Amniotic stem cell (primary cell): ENCODE measurements at regions not wholly inside any gene's neighbourhood (a gene's known extent, or its start where the extent isn't known, plus 50 kb on each side); places are given as distances from the start of the nearest gene placed in this dataset.
A peak's percentile ranks its signal among the peaks of the same experiment; 100 is the strongest.
"Not testable (repeated sequence)": the region's sequence is repeated elsewhere in the genome, so short reads cannot be mapped to it uniquely, and the experiment has no call there.

Experiments used
- DNase-seq: peaks from one replicate; lab custom pipeline; 2025; lab: John Stamatoyannopoulos, UW

DNA sequence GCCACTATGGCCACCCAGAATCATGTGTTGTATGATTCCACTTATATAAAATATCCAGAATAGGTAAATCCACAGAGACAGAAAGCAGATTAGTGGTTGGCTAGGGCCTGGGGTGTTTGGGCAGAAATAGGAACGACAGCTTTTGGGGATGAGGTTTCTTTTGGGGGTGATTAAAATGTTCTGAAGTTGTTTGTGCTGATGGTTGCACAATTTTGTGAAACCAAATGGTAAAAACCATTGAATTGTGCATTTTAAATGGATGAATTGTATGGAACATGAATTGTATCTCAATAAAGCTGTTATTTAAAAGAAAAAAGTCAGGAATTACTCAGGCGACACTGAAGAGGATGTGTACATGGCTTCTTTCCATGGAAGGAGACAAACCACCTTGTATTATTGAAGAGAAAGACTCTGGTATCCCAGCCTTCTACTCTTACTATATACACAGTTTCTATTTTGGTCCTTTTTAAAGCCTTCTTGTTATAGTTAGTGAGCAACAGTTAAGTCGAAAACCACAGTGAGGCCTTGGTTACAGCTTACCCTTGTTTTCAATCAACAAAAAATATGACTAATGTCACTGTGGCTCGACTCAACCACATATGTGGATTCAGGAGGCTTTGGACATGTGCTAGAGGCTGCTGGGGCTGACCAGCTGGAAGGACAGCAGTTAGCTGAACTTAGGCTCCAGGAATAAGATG, 57.1 kb upstream of the KMT2E start:
- peak; percentile 58 for DNase-seq

DNA sequence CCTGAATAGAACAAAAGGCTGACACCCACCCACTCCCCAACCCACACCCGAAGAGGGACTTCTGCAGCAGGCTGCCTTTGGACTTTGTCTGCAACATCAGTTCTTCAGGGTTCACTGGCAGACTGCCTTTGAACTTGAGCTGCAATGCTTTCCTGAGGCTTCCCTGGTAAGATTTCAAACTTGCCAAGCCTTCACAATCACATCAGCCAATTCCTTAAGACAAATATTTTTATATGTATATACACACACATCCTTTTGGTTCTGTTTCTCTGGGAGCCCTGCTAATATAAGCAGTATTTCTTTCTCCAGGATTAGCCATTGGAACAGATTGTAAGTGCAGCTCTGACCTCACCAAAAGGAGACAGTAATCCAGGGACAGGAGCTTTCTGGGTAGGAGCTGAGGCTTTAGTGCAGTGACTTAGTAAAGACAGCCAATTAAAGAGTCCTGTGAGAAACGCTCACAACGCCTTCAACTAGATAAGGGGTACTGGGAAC, 55.6 kb upstream of the KMT2E start:
- DNase-seq = no peak

GRCh38 chr7:104959483-104959882, 54.5 kb upstream of the KMT2E start:
- not testable (repeated sequence) for DNase-seq

- no peak for DNase-seq
Measured at GRCh38 chr7:104960741-104961448, 53.1 kb upstream of the KMT2E start.

DNA sequence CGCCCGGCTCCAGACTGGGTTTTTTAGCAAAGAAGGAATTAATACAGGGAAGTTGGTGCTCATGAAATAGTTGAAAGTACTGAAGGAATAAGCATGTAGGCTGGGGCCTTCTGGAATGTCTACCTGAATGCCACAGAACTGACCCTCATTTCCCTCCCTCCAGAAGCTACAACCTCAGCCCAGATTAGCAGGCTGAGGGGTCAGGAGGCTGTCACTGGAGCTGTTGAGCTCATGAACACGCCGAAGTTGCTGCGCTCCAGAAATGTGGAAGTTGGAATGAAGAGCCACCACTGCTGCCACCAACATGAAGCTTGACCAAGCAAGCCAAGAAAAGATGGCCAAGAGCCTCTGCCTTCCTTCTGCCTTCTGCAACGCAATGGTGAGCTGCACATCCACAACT, 52.2 kb upstream of the KMT2E start:
- no peak for DNase-seq

GRCh38 chr7:104962781-104963180, 51.2 kb upstream of the KMT2E start:
- DNase-seq = no peak

DNA sequence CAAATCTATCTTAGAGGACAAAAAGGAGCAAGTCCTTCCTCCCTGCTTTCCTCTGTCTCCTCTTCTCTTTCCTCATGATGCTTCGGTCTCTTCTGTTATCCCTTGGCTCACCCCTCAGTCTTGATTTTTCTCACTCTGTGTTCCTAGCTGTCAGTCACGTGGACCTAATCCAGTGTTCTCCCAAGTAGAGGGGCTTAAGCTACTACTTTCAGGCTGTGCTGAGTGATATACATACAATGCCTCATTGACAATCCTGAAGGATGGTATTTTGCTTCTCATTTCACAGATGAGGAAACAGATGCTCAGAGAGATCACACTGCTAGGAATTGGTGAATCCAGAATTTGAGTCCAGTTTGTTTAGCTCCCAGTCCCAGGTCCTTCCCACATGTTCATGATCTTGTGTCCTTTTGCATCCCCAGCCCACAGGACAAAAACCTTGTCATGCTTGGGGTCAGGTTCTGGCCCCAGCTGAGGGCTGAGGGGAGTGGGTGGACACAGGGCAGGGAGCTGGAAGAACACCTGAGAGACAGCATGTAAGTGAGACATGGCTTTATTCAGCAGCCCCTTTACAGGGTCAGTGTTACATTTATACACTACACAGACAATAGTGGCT, 50.5 kb upstream of the KMT2E start:
- no peak for DNase-seq

- no peak for DNase-seq
Measured at GRCh38 chr7:104963991-104964385, 50.0 kb upstream of the KMT2E start.
